ENCODE measurements at regions not wholly inside any gene's neighbourhood (a gene's known extent, or its start where the extent isn't known, plus 50 kb on each side); places are given as distances from the start of the nearest gene placed in this dataset.

GRCh38 chr19:31421856-31422255 is 72.6 kb upstream of the TSHZ3 start:
- Mint-ChIP-seq H3K27ac (no peak overlapping the region), H3K27me3 (ENCODE audit: insufficient read depth) (peaks cover 23% of the 10 kb centered on the region), H3K4me1 (ENCODE audit: low read depth) (no peaks in the 10 kb centered on the region; the same call in 1 of the 2 replicates), H3K9me3 (no peaks in the 10 kb centered on the region), H3K4me3 (no peak overlapping the region), H3K36me3 (ENCODE audit: low read depth) (no peaks in the 10 kb centered on the region)
- no peak for DNase-seq
- TF ChIP-seq CTCF (IDR thresholded peaks at IDR 0.05), result no peak

- Mint-ChIP-seq H3K27me3 (ENCODE audit: insufficient read depth) (peaks cover 9% of the 10 kb centered on the region), H3K4me1 (ENCODE audit: low read depth) (no peaks in the 10 kb centered on the region; the same call in 1 of the 2 replicates), H3K27ac (no peak overlapping the region), H3K4me3 (no peak overlapping the region), H3K36me3 (ENCODE audit: low read depth) (no peaks in the 10 kb centered on the region), H3K9me3 (no peaks in the 10 kb centered on the region)
- DNase-seq, result no peak
- no peak for TF ChIP-seq CTCF (IDR thresholded peaks at IDR 0.05)
Observed at GRCh38 chr19:31423896-31424295, 74.7 kb upstream of the TSHZ3 start.

- no peak overlapping the region for H3K4me3 Mint-ChIP-seq
- no peak overlapping the region for H3K27ac Mint-ChIP-seq
- no peaks in the 10 kb centered on the region for H3K9me3 Mint-ChIP-seq
- no peak for DNase-seq
- no peak for TF ChIP-seq CTCF (IDR thresholded peaks at IDR 0.05)
- no peaks in the 10 kb centered on the region for H3K36me3 Mint-ChIP-seq (ENCODE audit: low read depth)
- H3K4me1 Mint-ChIP-seq (ENCODE audit: low read depth), result no peaks in the 10 kb centered on the region; the same call in 1 of the 2 replicates
- peaks cover 4% of the 10 kb centered on the region; the same call in 1 of the 2 replicates for H3K27me3 Mint-ChIP-seq (ENCODE audit: insufficient read depth)
Observed at GRCh38 chr19:31424861-31425620, 75.8 kb upstream of the TSHZ3 start.

GRCh38 chr19:31427857-31428256 is 78.6 kb upstream of the TSHZ3 start:
- H3K4me3 Mint-ChIP-seq, result no peak overlapping the region
- DNase-seq, result no peak
- no peaks in the 10 kb centered on the region; the same call in 1 of the 2 replicates for H3K4me1 Mint-ChIP-seq (ENCODE audit: low read depth)
- no peaks in the 10 kb centered on the region for H3K9me3 Mint-ChIP-seq
- H3K27ac Mint-ChIP-seq, result no peak overlapping the region
- H3K36me3 Mint-ChIP-seq (ENCODE audit: low read depth), result no peaks in the 10 kb centered on the region
- H3K27me3 Mint-ChIP-seq (ENCODE audit: insufficient read depth), result peaks cover 3% of the 10 kb centered on the region; the same call in 1 of the 2 replicates
- no peak for TF ChIP-seq CTCF (IDR thresholded peaks at IDR 0.05)

- H3K4me3 Mint-ChIP-seq, result no peak overlapping the region
- TF ChIP-seq CTCF (IDR thresholded peaks at IDR 0.05), result no peak
- H3K9me3 Mint-ChIP-seq, result no peaks in the 10 kb centered on the region
- H3K4me1 Mint-ChIP-seq (ENCODE audit: low read depth), result no peaks in the 10 kb centered on the region; the same call in 1 of the 2 replicates
- no peak overlapping the region for H3K27ac Mint-ChIP-seq
- H3K36me3 Mint-ChIP-seq (ENCODE audit: low read depth), result no peaks in the 10 kb centered on the region
- H3K27me3 Mint-ChIP-seq (ENCODE audit: insufficient read depth), result peaks cover 4% of the 10 kb centered on the region
- no peak for DNase-seq
Observed at GRCh38 chr19:31430381-31430780, 81.1 kb upstream of the TSHZ3 start.

Data from HFFc6 (cell line).